ENCODE measurements at regions not wholly inside any gene's neighbourhood (a gene's known extent, or its start where the extent isn't known, plus 50 kb on each side); places are given as distances from the start of the nearest gene placed in this dataset.

DNA sequence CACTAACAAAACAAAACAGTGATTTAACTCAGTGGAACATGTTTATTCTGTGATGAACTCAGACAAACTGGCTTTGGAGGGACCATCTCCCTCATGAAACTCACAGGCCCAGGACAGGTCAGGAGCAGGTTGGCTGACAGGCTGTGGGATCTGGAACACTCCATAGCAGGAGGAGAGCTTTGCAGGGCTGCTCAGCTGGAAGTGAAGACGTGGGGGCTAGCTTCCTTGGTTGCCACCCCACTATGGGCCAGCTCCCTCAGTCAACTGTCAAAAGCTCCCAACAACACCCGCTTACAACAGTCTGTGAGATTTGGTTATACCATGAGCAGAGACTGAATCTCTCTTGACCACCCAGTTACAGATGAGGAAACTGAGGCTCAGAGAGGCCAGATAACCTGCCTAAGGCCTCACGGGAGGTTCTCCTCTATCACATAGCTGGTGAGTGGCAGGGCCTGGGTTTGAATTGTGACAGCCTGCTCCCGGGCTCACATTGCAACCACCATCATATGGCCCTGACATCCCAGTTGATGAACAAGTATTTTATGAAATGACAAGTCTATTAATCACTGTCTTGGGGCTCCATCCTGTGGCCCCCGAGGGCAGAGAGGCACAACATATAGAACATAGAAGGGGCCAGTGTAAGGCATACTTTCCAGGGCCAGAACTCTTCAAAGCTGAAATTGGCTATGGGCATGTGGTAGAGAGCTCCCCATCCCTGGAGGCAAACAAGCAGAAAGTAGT lies 473.4 kb downstream of the MN1 start:
- no peaks in the 10 kb centered on the region for H3K36me3 ChIP-seq (ENCODE audit: control insufficient read depth, insufficient read depth, low read length)
- TF ChIP-seq, protein P1, sequence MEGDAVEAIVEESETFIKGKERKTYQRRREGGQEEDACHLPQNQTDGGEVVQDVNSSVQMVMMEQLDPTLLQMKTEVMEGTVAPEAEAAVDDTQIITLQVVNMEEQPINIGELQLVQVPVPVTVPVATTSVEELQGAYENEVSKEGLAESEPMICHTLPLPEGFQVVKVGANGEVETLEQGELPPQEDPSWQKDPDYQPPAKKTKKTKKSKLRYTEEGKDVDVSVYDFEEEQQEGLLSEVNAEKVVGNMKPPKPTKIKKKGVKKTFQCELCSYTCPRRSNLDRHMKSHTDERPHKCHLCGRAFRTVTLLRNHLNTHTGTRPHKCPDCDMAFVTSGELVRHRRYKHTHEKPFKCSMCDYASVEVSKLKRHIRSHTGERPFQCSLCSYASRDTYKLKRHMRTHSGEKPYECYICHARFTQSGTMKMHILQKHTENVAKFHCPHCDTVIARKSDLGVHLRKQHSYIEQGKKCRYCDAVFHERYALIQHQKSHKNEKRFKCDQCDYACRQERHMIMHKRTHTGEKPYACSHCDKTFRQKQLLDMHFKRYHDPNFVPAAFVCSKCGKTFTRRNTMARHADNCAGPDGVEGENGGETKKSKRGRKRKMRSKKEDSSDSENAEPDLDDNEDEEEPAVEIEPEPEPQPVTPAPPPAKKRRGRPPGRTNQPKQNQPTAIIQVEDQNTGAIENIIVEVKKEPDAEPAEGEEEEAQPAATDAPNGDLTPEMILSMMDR (IDR thresholded peaks at IDR 0.05; ENCODE audit: insufficient read depth, low read length, poor library complexity, severe bottlenecking): no peak
- DNase-seq (ENCODE audit: low read depth): no peak
- H3K4me3 ChIP-seq (ENCODE audit: low read depth, low read length): no peak overlapping the region
- peaks cover 19% of the 10 kb centered on the region for H3K27me3 ChIP-seq (ENCODE audit: control insufficient read depth, insufficient read depth, low read length)

DNA sequence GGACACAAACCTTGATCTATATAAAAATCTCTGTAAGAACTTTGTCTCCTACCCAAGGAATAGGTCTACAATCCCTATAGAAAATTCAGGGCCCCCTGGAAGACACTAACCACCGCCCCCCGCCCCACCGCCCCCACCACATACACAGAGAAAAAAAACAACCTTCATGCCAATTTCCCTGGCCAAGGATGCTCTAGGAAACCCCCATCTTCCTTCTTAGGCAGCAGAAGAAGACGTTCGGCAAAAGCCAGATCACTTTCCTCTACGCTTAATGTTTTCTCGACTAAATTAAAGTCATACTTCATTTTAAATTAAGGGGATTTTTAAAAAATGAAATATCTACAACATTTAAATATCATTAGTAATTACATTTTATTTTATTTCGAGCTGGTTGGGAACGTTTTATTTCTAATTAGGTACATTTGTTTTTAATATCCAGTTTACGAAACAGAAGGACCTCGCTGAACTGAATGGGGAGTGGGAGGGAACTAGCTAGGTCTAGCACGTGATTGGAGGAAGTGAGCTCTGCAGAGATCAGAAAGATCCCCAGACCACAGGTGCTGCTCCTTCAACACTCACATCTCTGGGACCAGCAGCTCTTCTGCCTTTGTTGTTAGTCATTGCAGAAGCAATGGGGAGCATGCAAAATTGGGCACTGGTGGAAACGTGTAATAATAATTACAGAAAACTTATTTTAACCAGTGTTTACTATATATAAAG lies 472.3 kb downstream of the MN1 start:
- peaks cover 8% of the 10 kb centered on the region for H3K27me3 ChIP-seq (ENCODE audit: control insufficient read depth, insufficient read depth, low read length)
- H3K4me3 ChIP-seq (ENCODE audit: low read depth, low read length): no peak overlapping the region
- TF ChIP-seq, protein P1 (IDR thresholded peaks at IDR 0.05; ENCODE audit: insufficient read depth, low read length, poor library complexity, severe bottlenecking): no peak

DNA sequence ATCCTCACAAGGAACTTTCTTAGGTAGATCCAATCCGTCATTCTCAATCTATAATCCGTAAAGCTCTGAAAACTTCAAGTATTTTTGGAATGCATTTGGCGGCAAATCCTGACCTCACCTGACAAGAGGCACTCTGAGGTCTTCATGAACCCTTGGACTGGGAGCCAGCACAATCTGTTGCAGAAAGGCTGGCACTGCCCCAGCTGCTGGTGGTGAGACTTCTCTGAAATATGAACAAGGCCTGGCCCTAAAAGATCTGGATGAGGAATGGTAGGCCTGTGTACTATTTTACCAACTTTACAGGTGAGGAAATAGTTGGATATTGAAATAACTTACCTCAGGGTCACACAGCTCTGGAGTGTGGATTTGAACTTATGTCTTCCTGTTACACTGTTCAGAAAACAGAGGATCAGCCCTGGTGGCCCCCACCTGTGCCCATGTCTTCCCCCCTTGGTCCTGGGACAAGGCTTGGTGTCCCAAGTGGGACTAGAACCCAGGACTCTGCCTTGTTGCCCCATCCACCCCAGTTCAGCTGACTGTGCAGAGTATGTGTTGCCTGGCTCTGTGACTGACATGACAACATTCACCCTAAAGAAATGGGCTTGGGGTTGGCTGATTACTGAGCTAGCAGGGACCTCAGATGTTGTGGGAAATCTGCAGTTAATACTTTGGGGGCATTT lies 471.4 kb downstream of the MN1 start:
- DNase-seq (ENCODE audit: low read depth): no peak
- H3K36me3 ChIP-seq (ENCODE audit: control insufficient read depth, insufficient read depth, low read length): no peaks in the 10 kb centered on the region
- peaks cover 8% of the 10 kb centered on the region for H3K27me3 ChIP-seq (ENCODE audit: control insufficient read depth, insufficient read depth, low read length)
- no peak overlapping the region for H3K4me3 ChIP-seq (ENCODE audit: low read depth, low read length)
- TF ChIP-seq, protein P1 (IDR thresholded peaks at IDR 0.05; ENCODE audit: insufficient read depth, low read length, poor library complexity, severe bottlenecking): no peak

More for the DNA sequence above, 472.3 kb downstream of the MN1 start:
- no peak for DNase-seq (ENCODE audit: low read depth)
- H3K36me3 ChIP-seq (ENCODE audit: control insufficient read depth, insufficient read depth, low read length): no peaks in the 10 kb centered on the region

DNA sequence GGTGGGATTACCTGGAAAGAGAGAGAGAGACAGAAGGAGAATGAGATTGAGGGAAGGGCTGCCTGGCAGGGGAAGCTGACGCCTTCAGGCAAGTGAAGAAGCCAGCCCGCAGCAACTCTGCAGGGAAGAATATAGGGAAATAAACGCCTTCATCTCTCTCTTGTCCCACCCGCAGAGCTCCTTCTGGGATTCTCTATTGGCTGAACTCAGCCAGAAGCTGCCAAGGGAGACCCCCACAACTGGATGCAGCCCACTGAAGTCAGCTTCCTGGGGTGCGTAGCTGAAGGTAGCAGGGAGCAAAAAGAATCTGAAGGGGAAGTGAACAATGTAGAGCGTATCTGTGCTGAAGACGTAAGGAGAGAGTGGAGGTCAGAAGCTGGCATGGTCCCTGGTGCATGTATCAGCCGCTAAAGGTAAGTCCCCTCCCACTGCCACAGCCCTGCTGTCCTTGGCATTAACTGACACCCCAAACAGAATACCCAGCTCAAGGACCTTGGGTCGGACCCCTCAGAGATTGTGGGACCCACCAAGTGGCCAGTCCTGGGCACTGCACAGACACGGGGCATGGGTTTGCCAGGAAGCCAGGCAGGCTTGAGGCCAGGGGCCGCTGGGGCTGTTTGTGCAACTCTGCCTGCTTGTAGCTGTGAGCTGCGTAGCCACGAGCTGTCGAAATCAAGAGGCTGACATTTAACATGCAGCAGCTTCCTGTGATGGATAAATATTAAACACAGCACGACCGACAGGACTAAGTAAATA lies 469.9 kb downstream of the MN1 start:
- no peak for DNase-seq (ENCODE audit: low read depth)
- Histone ChIP-seq H3K36me3 (ENCODE audit: control insufficient read depth, insufficient read depth, low read length) (no peaks in the 10 kb centered on the region), H3K27me3 (ENCODE audit: control insufficient read depth, insufficient read depth, low read length) (peaks cover 8% of the 10 kb centered on the region), H3K4me3 (ENCODE audit: low read depth, low read length) (no peak overlapping the region)
- TF ChIP-seq, protein P1 (IDR thresholded peaks at IDR 0.05; ENCODE audit: insufficient read depth, low read length, poor library complexity, severe bottlenecking): peak; percentile 64

DNA sequence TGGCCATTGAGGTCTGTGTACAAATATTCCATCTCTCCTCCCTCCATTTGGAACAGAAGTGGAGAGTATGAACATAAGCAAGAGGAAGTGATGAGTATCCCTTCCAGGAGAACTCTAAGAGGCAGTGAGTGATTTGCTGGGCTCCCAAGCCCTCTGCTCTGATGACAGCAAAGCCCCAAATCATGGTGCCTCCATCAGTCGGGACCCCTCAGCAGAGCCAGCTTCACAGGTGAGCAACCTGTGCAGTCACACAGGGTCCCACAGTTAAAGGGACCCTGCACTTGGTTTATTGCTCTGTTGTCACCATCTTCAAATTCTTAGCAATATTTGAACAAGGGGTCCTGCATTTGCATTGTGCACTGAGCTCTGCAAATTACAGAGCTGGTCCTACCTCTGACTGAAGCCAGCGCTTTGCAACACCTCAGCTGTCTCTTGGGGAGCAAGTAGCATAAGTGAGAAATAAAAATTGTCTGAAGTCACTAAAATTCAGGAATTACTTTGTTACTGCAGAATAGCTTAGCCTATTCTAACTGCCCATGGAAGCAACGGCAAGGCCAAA lies 466.4 kb downstream of the MN1 start:
- DNase-seq (ENCODE audit: low read depth): no peak
- TF ChIP-seq, protein P1 (IDR thresholded peaks at IDR 0.05; ENCODE audit: insufficient read depth, low read length, poor library complexity, severe bottlenecking): no peak
- no peak overlapping the region for H3K4me3 ChIP-seq (ENCODE audit: low read depth, low read length)
- H3K27me3 ChIP-seq (ENCODE audit: control insufficient read depth, insufficient read depth, low read length): peaks cover 3% of the 10 kb centered on the region
- no peaks in the 10 kb centered on the region for H3K36me3 ChIP-seq (ENCODE audit: control insufficient read depth, insufficient read depth, low read length)

All from kidney epithelial cell (primary cell).